ENCODE measurements at regions not wholly inside any gene's neighbourhood (a gene's known extent, or its start where the extent isn't known, plus 50 kb on each side); places are given as distances from the start of the nearest gene placed in this dataset.

GRCh38 chr4:163221467-163221866 lies 54.8 kb upstream of the NAF1 start:
- H3K27me3 Mint-ChIP-seq: peaks cover 15% of the 10 kb centered on the region
- H3K36me3 ChIP-seq (ENCODE audit: insufficient read depth, low read length): no peaks in the 10 kb centered on the region
- no peak overlapping the region for H3K27ac Mint-ChIP-seq
- no peaks in the 10 kb centered on the region for H3K4me1 Mint-ChIP-seq (ENCODE audit: low read depth)
- no peaks in the 10 kb centered on the region for H3K4me1 ChIP-seq (ENCODE audit: insufficient read depth, low read length)
- ATAC-seq (ENCODE audit: poor library complexity) (no peak), DNase-seq (no peak)
- POLR2A ChIA-PET: no interaction called here
- no peak overlapping the region for H3K4me3 Mint-ChIP-seq
- H3K27me3 ChIP-seq (ENCODE audit: control insufficient read depth in 1 of 2, insufficient read depth in 2 of 2, low read length in 2 of 2): peaks cover 0 to 13% of the 10 kb centered on the region in 2 experiments
- TF ChIP-seq, protein P1, sequence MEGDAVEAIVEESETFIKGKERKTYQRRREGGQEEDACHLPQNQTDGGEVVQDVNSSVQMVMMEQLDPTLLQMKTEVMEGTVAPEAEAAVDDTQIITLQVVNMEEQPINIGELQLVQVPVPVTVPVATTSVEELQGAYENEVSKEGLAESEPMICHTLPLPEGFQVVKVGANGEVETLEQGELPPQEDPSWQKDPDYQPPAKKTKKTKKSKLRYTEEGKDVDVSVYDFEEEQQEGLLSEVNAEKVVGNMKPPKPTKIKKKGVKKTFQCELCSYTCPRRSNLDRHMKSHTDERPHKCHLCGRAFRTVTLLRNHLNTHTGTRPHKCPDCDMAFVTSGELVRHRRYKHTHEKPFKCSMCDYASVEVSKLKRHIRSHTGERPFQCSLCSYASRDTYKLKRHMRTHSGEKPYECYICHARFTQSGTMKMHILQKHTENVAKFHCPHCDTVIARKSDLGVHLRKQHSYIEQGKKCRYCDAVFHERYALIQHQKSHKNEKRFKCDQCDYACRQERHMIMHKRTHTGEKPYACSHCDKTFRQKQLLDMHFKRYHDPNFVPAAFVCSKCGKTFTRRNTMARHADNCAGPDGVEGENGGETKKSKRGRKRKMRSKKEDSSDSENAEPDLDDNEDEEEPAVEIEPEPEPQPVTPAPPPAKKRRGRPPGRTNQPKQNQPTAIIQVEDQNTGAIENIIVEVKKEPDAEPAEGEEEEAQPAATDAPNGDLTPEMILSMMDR (IDR thresholded peaks at IDR 0.05): no peak
- intact Hi-C loops (cut with DNase I, micrococcal nuclease): no loop called here
- no peaks in the 10 kb centered on the region for H3K9me3 ChIP-seq (ENCODE audit: control insufficient read depth in 1 of 2, insufficient read depth in 1 of 2, low read length in 2 of 2)
- CTCF ChIA-PET: no interaction called here
- H3K27ac ChIP-seq (ENCODE audit: low read depth in 1 of 2, low read length in 2 of 2): no peak overlapping the region
- H3K36me3 Mint-ChIP-seq (ENCODE audit: low read depth): no peaks in the 10 kb centered on the region
- H3K9me3 Mint-ChIP-seq: no peaks in the 10 kb centered on the region
- H3K4me3 ChIP-seq (ENCODE audit: low read length): no peak overlapping the region

DNA sequence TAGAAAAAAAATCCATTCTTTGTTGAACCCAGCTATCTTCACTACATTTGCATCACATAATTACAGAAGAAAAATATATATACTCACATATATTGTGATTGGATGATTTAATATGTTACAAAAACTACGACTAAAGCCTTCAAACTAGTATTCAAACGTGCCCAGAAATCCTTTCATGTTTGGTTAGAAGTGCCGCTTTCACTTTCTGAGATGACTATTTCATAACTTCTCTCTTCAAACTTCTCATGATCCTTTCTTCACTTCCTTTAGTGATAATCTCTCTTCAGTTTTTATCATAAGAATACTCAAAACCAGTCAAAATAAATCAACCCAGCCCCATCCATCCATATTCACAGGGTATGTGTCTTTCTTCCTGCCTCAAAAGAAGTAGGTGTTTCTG lies 50.8 kb upstream of the NAF1 start:
- Mint-ChIP-seq H3K36me3 (ENCODE audit: low read depth) (no peaks in the 10 kb centered on the region), H3K4me1 (ENCODE audit: low read depth) (no peaks in the 10 kb centered on the region), H3K27me3 (peaks cover 6% of the 10 kb centered on the region), H3K27ac (no peak overlapping the region), H3K9me3 (no peaks in the 10 kb centered on the region), H3K4me3 (no peak overlapping the region)
- ChIA-PET POLR2A (no interaction called here), CTCF (no interaction called here)
- no peak overlapping the region for H3K27ac ChIP-seq (ENCODE audit: low read depth in 1 of 2, low read length in 2 of 2)
- H3K4me1 ChIP-seq (ENCODE audit: insufficient read depth, low read length): no peaks in the 10 kb centered on the region
- DNase-seq (no peak), ATAC-seq (ENCODE audit: poor library complexity) (no peak)
- no peaks in the 10 kb centered on the region for H3K36me3 ChIP-seq (ENCODE audit: insufficient read depth, low read length)
- TF ChIP-seq, protein P1 (IDR thresholded peaks at IDR 0.05): no peak
- intact Hi-C loops (cut with DNase I, micrococcal nuclease): no loop called here
- H3K27me3 ChIP-seq (ENCODE audit: control insufficient read depth in 1 of 2, insufficient read depth in 2 of 2, low read length in 2 of 2): peaks cover 0 to 13% of the 10 kb centered on the region in 2 experiments
- no peak overlapping the region for H3K4me3 ChIP-seq (ENCODE audit: low read length)
- H3K9me3 ChIP-seq (ENCODE audit: control insufficient read depth in 1 of 2, insufficient read depth in 1 of 2, low read length in 2 of 2): peaks cover 0 to 5% of the 10 kb centered on the region in 2 experiments
